G401 (cell line): ENCODE measurements at regions not wholly inside any gene's neighbourhood (a gene's known extent, or its start where the extent isn't known, plus 50 kb on each side); places are given as distances from the start of the nearest gene placed in this dataset.
"Not testable (repeated sequence)": the region's sequence is repeated elsewhere in the genome, so short reads cannot be mapped to it uniquely, and the experiment has no call there.

ENCODE experiments used
- DNase-seq: peaks from one replicate; pipeline ENCODE4 v3.0.0-alpha.2; 2015; ENCODE audit warnings: low spot score
- in situ Hi-C: cut with HindIII; loops from 2 replicates; pipeline ENCODE4 v1.10.0; 2016; ENCODE audit warnings: low sequenced_read_pairs, mixed read lengths

DNA sequence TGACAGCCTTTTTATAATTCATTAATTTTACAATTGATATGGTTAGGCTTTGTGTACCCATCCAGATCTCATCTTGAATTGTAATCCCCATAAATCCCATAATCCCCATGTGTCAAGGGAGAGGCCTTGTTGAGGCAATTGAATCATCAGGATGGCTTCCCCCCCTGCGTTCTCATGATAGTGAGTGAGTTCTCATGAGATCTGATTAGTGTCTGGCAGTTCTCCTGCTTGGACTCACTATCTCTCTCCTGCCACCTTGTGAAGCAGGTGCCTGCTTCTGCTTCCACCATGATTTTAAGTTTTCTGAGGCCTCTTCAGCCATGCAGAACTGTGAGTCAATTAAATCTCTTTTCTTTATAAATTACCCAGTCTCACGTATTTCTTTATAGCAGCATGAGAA lies 165.7 kb upstream of the GNAI1 start:
- in situ Hi-C loops, result no loop called here
- no peak for DNase-seq

DNA sequence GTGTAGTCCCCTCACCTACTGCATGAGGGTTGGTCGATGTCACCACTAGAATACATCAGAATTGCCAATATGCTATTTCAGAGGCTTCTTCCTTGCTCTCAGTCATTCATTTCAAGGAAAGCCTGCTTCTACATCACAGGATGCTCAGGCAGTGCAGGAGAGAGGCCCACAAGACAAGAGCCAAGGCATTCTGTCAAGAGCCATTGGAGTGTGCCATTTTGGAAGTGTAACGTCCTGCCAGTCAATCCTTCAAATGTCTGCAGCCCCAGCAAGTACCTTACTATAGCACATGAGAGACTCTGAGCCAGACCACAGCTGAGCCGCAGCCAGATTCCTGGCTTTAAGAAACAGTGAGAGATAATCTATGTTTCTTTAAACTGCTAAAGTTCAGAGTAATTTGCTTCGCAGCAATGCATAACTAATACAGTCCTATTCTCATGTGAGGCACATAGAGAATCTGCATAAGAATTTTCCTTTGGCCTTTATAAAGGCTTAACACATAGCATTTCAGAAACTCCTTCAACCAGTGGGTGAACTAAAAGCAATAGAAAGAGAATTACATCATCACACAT lies 166.5 kb upstream of the GNAI1 start:
- in situ Hi-C loops, result no loop called here
- DNase-seq, result no peak

DNA sequence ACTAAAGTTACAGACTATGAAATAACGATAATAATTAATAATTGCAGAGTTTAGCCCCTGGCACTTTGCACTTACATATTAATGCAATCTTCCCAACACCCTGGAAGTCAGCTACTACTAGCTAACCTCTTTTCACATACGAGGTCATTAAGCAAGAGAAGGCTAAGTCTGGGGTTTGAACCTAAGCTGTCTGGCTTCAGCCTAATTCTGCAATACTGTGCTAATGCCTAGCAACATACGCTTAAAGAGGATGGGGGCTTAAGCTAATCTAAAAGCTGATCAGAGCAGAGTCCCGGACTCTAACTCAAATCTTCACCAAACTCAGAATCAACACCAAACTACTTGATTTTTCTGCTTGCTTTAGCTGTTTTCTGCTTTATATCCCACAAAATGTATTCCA lies 168.7 kb upstream of the GNAI1 start:
- in situ Hi-C loops, result no loop called here
- DNase-seq, result no peak

DNA sequence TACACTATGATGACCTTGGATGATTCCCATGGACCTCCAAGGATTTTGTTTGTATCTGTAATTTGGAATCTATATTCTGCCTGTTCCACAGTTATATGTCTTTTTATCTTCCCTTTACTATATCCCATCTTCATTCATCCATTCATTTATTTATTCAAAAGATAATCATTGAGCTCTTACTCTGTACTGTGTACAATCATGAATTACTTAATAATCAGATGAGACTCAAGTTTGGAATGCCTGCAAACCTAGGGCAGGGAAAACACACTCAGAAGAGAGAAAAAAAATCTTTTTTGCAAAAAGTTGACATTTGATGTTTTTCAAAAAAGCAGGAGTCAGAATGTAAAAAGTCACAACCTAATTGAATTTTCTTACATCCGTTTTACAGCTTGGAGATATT lies 170.2 kb upstream of the GNAI1 start:
- in situ Hi-C loops, result no loop called here
- DNase-seq, result no peak

DNA sequence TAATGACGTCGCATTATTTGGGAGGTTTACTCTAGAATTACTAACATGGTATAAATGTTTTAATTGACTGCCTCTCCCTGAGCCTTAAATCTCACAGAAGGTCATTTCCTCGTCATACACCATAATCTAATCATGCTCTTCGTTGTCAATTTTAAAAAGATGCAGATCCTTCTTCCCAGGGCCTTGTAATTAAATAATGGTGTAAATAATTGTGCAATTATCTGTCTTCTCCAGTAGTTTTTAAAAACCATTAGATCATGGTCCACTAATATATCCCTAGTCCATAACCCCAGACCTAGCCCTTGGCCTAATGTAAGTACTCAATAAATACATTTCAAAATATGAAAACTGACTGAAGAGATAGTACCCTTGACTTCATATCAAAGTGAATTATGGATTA lies 181.5 kb upstream of the GNAI1 start:
- in situ Hi-C loops, result no loop called here

DNA sequence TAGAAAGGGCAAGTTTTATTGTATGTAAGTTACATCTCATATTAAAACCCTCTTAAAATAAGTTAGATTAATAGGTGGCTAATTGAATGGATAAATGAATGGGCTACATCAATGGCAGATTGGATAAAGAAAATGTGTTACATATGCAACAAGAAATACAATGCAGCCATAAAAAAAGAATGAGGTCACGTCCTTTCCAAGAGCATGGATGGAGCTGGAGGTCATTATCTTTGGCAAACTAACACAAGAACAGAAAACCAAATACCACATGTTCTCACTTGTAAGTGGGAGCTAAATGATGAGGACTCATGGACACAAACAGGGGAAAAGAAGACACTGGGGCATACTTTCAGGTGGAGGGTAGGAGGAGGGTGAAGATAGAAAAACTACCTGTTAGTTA lies 182.2 kb upstream of the GNAI1 start:
- no peak for DNase-seq
- in situ Hi-C loops, result no loop called here

More for the DNA sequence above, 181.5 kb upstream of the GNAI1 start:
- no peak for DNase-seq

DNA sequence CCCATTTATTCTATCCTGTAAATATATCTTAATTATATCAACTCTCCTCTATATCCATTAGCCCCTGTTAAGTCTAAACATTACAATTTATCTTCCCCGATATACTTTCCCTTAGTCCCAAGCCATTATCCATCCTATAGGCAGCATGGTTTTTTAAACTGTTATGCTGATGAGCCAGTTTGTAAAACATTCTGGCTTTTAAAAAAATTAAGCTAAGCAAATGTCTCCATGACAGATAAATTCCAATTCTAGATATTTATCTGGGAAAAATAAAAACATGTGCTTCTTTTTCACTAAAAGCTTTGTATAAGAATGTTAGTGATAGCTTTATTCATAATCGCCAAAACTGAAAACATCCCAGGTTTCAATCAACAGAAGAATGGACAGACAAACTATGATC lies 183.2 kb upstream of the GNAI1 start:
- DNase-seq, result no peak
- in situ Hi-C loops, result no loop called here

DNA sequence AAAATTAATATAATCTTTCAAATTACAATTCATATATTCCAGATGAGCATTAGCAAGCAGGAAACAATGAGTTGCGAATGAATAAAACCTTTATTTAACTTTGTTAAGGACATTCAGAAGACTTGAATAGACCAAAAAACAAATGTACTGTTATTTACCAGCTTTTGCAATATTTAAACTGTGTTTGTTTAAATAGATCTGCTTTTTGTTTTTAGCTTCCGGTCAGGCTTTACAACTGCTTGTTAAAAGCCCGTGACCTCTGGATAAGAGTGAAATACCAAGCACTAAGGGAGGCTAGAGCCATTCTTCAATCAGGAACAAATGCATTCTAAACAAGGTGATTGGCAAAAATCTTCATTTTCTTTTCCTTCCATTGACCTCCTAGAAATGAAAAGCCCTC lies 184.9 kb upstream of the GNAI1 start:
- no peak for DNase-seq
- in situ Hi-C loops, result no loop called here

DNA sequence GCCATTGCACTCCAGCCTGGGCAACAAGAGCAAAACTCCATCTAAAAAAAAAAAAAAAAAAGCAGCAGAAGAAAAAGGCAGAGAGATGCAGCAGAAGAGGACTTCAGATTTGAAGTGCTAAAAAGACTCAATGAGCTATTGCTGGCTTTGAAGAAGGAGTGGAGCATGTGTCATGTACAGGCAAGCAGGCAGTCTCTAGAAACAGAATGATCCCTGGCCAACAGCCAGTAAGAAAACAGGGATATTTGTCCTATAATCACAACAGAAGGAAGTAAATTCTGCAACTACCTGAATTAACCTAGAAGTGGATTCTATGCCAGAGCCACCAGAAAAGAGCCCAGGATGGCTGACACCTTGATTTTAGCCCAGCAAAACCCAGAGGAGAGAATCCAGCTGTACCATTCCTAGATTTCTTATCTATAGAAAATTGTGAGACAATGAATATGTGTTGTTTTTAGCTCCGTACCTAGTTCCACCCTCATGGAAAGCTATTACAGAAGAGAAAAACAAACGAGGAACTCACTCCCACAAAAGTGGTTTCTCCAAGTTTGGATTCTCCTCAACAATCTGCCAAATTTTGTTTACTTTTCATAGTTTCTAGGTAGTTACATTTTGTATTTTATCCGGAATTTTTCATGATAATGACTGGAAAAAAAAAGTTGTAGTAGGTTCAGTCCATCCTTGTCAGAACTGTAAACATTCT lies 198.2 kb upstream of the GNAI1 start:
- in situ Hi-C loops, result no loop called here
- no peak for DNase-seq

DNA sequence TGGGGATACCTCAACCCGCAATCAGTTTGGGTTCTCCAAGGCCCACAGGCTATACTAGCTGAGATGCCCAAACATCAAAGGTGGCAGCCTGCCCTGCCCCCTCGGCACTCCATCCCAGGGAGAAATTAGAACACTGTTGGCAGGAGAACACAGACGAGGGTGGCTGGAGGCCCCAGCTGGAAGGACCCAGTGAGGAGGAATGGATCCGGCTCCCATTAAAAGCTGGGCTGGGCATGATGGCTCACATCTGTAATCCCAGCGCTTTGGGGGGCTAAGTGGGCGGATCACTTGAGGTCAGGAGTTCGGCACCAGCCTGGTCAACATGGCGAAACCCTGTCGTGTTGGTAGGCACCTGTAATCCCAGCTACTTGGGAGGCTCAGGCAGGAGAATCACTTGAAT lies 199.9 kb upstream of the GNAI1 start:
- in situ Hi-C loops, result no loop called here

DNA sequence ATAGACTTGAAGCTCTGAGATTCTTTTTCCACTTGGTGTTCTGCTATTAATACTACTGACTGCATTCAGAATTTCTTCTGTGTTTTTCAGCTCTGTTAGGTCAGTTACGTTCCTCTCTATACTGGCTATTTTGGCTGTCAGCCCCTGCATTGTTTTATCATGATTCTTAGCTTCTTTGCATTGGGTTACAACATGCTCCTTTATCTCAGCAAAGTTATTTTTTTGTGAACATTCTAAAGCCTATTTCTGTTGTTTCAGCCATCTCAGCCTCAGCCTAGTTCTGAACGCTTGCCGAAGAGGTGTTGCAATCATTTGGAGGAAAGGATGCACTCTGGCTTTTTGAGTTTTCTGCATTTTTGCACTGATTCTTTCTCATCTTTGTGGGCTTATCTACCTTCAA lies 201.5 kb upstream of the GNAI1 start:
- in situ Hi-C loops, result no loop called here
- DNase-seq, result no peak

More for the DNA sequence above, 199.9 kb upstream of the GNAI1 start:
- no peak for DNase-seq

DNA sequence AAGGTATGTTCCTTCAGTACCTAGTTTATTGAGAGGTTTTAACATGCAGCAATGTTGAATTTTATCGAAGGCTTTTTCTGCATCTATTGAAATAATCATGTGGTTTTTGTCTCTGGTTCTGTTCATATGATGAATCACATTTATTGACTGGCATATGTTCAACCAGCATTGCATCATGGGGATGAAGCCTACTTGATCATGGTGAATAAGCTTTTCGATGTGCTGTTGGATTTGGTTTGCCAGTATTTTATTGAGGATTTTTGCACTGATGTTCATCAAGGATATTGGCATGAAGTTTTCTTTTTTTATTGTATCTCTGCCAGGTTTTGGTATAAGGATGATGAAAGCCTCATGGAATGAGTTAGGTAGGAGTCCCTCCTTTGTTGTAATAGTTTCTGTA lies 204.0 kb upstream of the GNAI1 start:
- in situ Hi-C loops, result no loop called here
- no peak for DNase-seq

DNA sequence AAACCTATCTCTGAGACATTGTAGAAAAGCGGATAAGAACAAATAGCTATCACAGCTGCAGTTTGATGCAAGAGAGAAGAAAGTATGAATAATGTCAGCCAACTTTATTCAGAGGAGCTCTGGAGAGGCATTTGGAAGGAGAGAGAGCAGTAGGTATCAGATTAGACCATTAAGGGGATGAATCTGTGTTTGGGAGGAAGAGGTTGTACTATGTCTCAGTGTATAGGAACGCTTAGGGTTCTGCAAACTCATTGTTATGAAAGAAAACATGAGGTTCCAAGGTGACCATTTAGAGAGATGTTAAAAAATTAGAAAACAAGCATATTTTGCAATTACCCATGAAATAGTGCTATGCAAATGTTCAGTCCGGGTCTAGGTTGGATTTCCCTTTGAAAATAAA lies 207.5 kb upstream of the GNAI1 start:
- in situ Hi-C loops, result no loop called here
- no peak for DNase-seq

DNA sequence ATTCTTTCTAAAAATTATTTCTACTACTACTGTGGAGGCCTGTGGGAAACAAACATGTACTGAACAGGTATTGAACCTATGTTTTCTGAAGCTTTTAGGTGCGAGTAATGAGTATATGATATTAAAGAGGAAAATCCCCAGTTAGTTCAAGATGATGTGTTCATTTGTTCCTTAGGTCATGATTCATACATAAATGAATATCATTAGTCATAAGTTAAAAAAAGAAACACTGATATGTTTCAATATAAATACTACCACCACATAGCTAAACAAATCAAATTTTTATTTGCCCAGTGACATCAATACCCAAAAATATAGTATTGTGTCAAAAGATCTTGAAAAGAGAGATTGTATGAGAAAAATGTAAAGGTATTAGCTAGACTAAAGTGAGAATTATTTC lies 210.7 kb upstream of the GNAI1 start:
- in situ Hi-C loops, result no loop called here

DNA sequence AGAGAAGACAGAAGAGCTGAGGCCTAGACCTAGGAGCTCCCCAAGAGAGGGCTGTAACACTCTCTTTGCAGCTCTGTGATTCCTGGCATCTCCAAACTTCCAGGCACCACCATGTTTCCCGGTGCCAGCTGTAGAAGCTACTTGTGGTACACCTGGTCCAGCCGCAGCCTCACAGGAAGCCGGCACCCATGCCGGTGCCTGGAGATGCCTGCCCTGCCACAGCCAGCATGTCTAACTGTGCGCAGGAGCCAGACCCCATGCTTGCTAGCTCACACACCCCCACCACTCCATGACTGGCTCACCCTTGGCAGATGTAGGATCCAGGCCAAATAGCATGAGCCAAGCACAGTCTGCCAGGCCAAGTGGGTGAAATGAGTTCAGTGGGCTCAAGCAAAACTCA lies 211.7 kb upstream of the GNAI1 start:
- DNase-seq, result no peak
- in situ Hi-C loops, result no loop called here

More for the DNA sequence above, 210.7 kb upstream of the GNAI1 start:
- DNase-seq, result no peak

DNA sequence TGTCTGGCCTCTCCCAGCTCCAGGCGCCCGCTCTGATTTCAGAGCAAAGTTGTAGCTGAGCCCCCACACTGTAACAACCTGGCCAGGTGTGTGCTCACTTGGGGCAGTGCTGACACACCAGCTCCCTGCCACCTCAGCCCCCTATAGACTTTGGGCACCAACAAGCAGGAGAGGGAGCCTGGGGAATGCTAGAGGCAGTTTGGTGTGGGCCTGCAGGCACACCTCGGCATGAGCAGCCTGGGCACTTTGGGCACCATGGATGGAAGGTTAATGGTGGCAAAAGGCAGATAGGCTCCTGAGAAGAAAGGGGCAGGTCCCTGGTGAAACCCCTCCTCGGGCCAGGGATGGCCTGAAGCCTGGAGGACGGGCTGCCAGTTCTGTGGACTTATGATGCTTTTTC lies 212.7 kb upstream of the GNAI1 start:
- DNase-seq, result no peak
- in situ Hi-C loops, result no loop called here

DNA sequence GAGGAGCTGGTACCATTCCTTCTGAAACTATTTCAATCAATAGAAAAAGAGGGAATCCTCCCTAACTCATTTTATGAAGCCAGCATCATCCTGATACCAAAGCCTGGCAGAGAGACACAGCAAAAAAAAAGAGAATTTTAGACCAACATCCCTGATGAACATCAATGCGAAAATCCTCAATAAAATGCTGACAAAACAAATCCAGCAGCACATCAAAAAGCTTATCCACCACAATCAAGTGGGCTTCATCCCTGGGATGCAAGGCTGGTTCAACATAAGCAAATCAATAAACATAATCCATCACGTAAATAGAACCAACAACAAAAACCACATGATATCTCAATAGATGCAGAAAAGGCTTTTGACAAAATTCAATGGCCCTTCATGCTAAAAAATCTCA lies 216.0 kb upstream of the GNAI1 start:
- in situ Hi-C loops, result not testable (repeated sequence)

DNA sequence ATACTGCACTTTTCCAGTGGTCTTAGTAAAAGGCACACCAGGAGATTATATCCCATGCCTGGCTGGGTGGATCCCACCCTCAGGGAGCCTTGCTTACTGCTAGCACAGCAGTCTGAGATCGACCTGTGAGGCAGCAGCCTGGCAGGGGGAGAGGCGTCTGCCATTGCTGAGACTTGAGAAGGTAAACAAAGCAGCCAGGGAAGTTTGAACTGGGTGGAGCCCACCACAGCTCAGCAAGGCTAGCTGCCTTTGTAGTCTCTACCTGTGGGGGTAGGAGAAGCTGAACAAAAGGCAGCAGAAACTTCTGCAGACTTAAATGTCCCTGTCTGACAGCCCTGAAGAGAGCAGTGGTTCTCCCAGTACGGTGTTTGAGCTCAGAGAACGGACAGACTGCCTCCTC lies 219.3 kb upstream of the GNAI1 start:
- DNase-seq, in situ Hi-C loops: not testable (repeated sequence)

More for the DNA sequence above, 216.0 kb upstream of the GNAI1 start:
- DNase-seq, result not testable (repeated sequence)

DNA sequence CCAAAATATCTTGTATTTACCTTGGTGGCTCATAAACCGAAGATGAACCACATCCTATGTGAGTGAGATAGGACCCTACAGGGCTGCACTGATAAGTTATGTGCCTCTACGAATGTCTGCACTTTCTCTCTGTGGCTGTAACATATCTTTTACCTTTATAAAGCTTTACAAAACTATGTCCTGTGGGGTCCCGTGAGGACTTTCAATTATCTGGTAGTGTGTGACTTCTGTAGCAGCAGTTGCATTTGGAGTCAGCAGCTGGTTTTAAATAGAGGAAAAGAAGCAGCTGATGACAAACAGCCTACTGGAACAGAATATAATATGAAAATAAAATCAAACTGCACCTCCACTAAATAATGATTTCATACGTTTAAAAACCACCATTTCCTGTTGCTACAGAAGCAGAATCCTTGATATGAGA lies 222.4 kb upstream of the GNAI1 start:
- DNase-seq, result no peak
- in situ Hi-C loops, result no loop called here

DNA sequence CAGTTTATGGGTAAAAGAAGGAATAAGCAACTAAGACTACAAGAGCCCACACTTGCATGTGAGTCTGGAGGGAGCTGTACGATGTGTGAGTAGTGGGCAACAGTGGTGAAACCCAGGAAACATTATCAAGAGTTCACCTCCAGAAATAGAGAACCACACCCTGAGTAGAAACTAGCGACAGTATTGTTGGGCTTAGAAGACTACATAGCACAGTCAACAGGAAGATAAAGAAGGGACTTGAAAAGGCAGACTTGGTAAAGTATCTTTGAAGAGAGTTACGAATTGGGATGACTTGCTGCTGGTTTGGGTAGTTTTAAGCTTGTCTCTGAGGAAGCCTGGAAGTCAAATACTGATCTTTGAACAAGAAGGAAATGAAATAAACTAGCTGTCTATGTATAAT lies 223.2 kb upstream of the GNAI1 start:
- DNase-seq, result no peak
- in situ Hi-C loops, result no loop called here

DNA sequence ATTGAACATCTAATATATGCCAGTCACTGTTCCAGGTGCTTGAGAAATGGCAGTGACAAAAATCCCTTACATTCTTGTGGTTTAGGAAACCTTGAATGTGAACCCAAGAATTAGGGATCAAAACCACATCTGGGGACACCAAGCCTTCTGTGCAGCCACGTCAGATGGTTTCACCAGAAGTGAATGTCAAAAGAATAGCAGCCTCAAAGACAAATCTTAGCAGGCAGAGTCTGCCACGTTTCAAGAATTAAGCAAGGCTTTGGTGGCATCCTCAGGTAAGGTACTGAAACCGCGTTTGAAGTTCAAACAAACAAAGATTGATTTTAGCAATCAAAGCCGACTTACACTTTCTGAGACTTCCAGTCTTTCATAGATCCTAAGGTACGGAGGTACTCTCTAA lies 225.5 kb upstream of the GNAI1 start:
- no peak for DNase-seq
- in situ Hi-C loops, result no loop called here
